ENCODE measurements at regions not wholly inside any gene's neighbourhood (a gene's known extent, or its start where the extent isn't known, plus 50 kb on each side); places are given as distances from the start of the nearest gene placed in this dataset.

DNA sequence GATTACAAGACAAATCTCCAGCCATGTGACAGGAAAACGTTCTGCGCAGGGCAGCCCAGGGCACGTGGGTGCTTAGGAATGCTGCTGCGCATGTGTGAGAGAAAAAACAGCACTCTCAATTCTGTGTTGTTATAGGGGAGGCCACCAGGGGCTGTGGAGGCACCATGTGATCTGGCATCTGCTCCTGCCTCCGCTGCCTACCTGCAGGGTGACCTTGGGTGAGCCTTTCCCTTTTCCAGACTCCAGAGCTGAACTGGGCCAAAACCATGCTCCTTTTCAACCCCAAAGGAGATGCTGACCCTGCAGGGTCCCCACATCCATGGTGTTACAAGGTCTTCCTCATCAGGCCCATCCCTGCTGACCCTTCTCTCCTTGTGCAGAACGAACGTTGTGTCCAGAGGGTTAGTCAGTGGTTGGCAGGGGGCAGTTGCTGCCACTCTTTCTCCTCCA, 81.5 kb upstream of the RASGRF1 start:
- TF ChIP-seq, protein P1, sequence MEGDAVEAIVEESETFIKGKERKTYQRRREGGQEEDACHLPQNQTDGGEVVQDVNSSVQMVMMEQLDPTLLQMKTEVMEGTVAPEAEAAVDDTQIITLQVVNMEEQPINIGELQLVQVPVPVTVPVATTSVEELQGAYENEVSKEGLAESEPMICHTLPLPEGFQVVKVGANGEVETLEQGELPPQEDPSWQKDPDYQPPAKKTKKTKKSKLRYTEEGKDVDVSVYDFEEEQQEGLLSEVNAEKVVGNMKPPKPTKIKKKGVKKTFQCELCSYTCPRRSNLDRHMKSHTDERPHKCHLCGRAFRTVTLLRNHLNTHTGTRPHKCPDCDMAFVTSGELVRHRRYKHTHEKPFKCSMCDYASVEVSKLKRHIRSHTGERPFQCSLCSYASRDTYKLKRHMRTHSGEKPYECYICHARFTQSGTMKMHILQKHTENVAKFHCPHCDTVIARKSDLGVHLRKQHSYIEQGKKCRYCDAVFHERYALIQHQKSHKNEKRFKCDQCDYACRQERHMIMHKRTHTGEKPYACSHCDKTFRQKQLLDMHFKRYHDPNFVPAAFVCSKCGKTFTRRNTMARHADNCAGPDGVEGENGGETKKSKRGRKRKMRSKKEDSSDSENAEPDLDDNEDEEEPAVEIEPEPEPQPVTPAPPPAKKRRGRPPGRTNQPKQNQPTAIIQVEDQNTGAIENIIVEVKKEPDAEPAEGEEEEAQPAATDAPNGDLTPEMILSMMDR (IDR thresholded peaks at IDR 0.05; ENCODE audit: insufficient read depth, low read depth, low read length): no peak
- TF ChIP-seq EZH2 (IDR thresholded peaks at IDR 0.05; ENCODE audit: insufficient read depth, low read length): no peak

Measured in astrocyte (in vitro differentiated cells and primary cell).